ENCODE measurements at regions not wholly inside any gene's neighbourhood (a gene's known extent, or its start where the extent isn't known, plus 50 kb on each side); places are given as distances from the start of the nearest gene placed in this dataset.
"Not testable (repeated sequence)": the region's sequence is repeated elsewhere in the genome, so short reads cannot be mapped to it uniquely, and the experiment has no call there.

- TF ChIP-seq, protein P1, sequence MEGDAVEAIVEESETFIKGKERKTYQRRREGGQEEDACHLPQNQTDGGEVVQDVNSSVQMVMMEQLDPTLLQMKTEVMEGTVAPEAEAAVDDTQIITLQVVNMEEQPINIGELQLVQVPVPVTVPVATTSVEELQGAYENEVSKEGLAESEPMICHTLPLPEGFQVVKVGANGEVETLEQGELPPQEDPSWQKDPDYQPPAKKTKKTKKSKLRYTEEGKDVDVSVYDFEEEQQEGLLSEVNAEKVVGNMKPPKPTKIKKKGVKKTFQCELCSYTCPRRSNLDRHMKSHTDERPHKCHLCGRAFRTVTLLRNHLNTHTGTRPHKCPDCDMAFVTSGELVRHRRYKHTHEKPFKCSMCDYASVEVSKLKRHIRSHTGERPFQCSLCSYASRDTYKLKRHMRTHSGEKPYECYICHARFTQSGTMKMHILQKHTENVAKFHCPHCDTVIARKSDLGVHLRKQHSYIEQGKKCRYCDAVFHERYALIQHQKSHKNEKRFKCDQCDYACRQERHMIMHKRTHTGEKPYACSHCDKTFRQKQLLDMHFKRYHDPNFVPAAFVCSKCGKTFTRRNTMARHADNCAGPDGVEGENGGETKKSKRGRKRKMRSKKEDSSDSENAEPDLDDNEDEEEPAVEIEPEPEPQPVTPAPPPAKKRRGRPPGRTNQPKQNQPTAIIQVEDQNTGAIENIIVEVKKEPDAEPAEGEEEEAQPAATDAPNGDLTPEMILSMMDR (IDR thresholded peaks at IDR 0.05): not testable (repeated sequence)
- not testable (repeated sequence) for TF ChIP-seq POLR2A (IDR thresholded peaks at IDR 0.05)
These were observed 52.3 kb upstream of the PMAIP1 start for GRCh38 chr18:59847491-59847846.
